ENCODE measurements at regions not wholly inside any gene's neighbourhood (a gene's known extent, or its start where the extent isn't known, plus 50 kb on each side); places are given as distances from the start of the nearest gene placed in this dataset.

GRCh38 chr13:86813198-86813597, 858.0 kb upstream of the SLITRK5 start:
- TF ChIP-seq POLR2A (IDR thresholded peaks at IDR 0.05; ENCODE audit: low read depth, low read length) (no peak), POLR2AphosphoS5 (IDR thresholded peaks at IDR 0.05; ENCODE audit: low read depth, low read length) (no peak)
